HEK293T (cell line): ENCODE measurements at regions not wholly inside any gene's neighbourhood (a gene's known extent, or its start where the extent isn't known, plus 50 kb on each side); places are given as distances from the start of the nearest gene placed in this dataset.

Source experiments
- BHLHE40 ChIP-seq: fragments of 450-650 bp; IDR thresholded peaks from 2 replicates; pipeline ENCODE4 v1.6.1; 2016; ENCODE audit warnings: mild to moderate bottlenecking, moderate library complexity, borderline replicate concordance
- CTBP1 ChIP-seq: fragments of 450-650 bp; IDR thresholded peaks from 2 replicates; pipeline ENCODE4 v1.6.1; 2016; ENCODE audit warnings: borderline replicate concordance
- FOXM1 ChIP-seq: fragments of 450-650 bp; IDR thresholded peaks from 2 replicates; pipeline ENCODE4 v1.6.1; 2017; ENCODE audit warnings: mild to moderate bottlenecking, borderline replicate concordance
- HDGF ChIP-seq: fragments of 450-650 bp; IDR thresholded peaks from 2 replicates; pipeline ENCODE4 v1.6.1; 2017; ENCODE audit warnings: antibody characterized with exemption, borderline replicate concordance
- L3MBTL2 ChIP-seq: fragments of 450-650 bp; conservative IDR thresholded peaks from 2 replicates; pipeline ENCODE4 v1.6.1; 2016; ENCODE audit warnings: mild to moderate bottlenecking
- LEF1 ChIP-seq: fragments of 450-650 bp; IDR thresholded peaks from 2 replicates; pipeline ENCODE4 v1.6.1; 2017; ENCODE audit warnings: mild to moderate bottlenecking, borderline replicate concordance
- NFRKB ChIP-seq: fragments of 450-650 bp; IDR thresholded peaks from 2 replicates; pipeline ENCODE4 v1.6.1; 2016; ENCODE audit warnings: mild to moderate bottlenecking, moderate library complexity
- SP1 ChIP-seq: fragments of 450-650 bp; IDR thresholded peaks from 2 replicates; pipeline ENCODE4 v1.6.1; 2017
- SUZ12 ChIP-seq: fragments of 450-650 bp; IDR thresholded peaks from 2 replicates; pipeline ENCODE4 v1.6.1; 2016; ENCODE audit warnings: mild to moderate bottlenecking
- TF ChIP-seq, protein P1 (sequence below): fragments of 450-650 bp; IDR thresholded peaks from 2 replicates; pipeline ENCODE4 v1.6.1; 2016

DNA sequence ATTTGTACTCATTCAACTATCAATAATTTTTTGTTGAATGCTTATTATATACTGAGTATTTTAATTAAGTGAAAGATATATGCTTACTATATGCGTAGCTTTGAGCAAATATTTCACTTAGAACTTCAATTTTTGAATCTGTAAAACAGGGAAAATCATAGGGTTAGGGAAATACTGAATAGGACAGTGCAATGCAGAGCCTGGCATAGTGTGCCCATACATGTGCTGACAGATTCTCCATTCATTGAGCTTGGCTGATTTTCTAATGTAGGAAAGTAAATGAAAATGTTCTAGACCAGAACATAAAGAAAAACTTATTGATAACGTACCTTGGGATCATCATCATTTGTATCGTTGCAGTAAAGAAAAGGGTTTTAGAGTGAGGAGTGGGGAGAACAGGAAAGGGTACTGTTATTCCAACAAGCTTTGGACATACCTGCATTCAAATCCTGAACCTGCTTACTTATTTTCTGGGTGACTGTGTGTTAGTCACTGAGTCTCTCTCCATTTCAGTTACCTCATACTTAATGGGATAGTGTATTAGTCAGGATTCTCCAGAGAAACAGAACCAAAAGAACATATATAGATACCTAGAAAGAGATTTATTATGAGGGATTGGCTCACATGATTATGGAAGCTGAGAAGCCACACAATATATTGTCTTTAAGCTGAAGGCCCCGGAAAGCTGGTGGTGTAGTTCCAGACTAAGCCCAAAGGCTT is 436.4 kb downstream of the ADAMTS20 start:
- TF ChIP-seq, protein P1, sequence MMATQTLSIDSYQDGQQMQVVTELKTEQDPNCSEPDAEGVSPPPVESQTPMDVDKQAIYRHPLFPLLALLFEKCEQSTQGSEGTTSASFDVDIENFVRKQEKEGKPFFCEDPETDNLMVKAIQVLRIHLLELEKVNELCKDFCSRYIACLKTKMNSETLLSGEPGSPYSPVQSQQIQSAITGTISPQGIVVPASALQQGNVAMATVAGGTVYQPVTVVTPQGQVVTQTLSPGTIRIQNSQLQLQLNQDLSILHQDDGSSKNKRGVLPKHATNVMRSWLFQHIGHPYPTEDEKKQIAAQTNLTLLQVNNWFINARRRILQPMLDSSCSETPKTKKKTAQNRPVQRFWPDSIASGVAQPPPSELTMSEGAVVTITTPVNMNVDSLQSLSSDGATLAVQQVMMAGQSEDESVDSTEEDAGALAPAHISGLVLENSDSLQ, result no peak
- TF ChIP-seq SUZ12 (no peak), FOXM1 (no peak), HDGF (no peak), L3MBTL2 (no peak), LEF1 (no peak), SP1 (no peak), BHLHE40 (no peak), CTBP1 (no peak), NFRKB (no peak)
